HepG2 (cell line): ENCODE measurements at regions not wholly inside any gene's neighbourhood (a gene's known extent, or its start where the extent isn't known, plus 50 kb on each side); places are given as distances from the start of the nearest gene placed in this dataset.

ENCODE experiments used
- ATAC-seq: fragments of 200-7000 bp; cut with Tn5 transposase; 3 replicates; pipeline ENCODE4 v1.9.1; 2020; ENCODE audit warnings: mild to moderate bottlenecking, moderate library complexity
- BruUV-seq: library from RNA; stranded (reverse); fragments of 400-500 nt; replicated peaks from 2 replicates; lab custom pipeline; 2021; lab: Mats Ljungman, UMichigan
- CTCF ChIA-PET: fragments of 300-600 bp; formaldehyde crosslinking; extraction: SDS; loops from one replicate; lab custom pipeline; 2021; ENCODE audit warnings: low total read pairs, inconsistent platforms, low intra/inter-chr PET ratio; lab: Yijun Ruan, JAX
- POLR2A ChIA-PET: fragments of 350-600 bp; sonication (Branson Sonifier 250); formaldehyde crosslinking; loops from one replicate; lab custom pipeline; 2020; ENCODE audit warnings: antibody characterized with exemption, inconsistent platforms; lab: Yijun Ruan, JAX
- DNase-seq: peaks from one replicate; pipeline ENCODE4 v3.0.0-alpha.2; 2015; ENCODE audit warnings: low spot score
- FAIRE-seq: peaks from 3 replicates; lab custom pipeline; 2011; peaks lifted over from hg19 to GRCh38; lab: Jason Lieb, UNC
- H2AFZ ChIP-seq: one replicate; pipeline ENCODE4 v1.6.1; 2011; ENCODE audit warnings: low read length, inconsistent platforms
- H3K27ac ChIP-seq: fragments of 300-600 bp; 3 replicates; pipeline ENCODE4 v1.8.0; 2011; ENCODE audit warnings: mixed run types, mild to moderate bottlenecking, mixed read lengths, low read length, inconsistent platforms; ENCODE audit not compliant: insufficient read depth; ENCODE audit errors: extremely low read length
- H3K27me3 ChIP-seq, 2 experiments: fragments of 200-600 bp in 1 of 2; 2 replicates in 1 of 2; 3 replicates in 1 of 2; pipeline versions ENCODE4 v1.6.0 to v1.8.0; 2011; ENCODE audit warnings: low read length in 2 of 2, mild to moderate bottlenecking in 2 of 2, moderate library complexity in 2 of 2, inconsistent platforms in 1 of 2; ENCODE audit not compliant: insufficient read depth in 2 of 2, control insufficient read depth in 1 of 2
- H3K36me3 ChIP-seq, 2 experiments: fragments of 200-600 bp in 1 of 2; replicated peaks in 1 of 2; 2 replicates in 1 of 2; 3 replicates in 1 of 2; pipeline versions ENCODE4 v1.5.1 to v1.8.0; 2011; ENCODE audit warnings: low read length in 2 of 2, inconsistent platforms in 1 of 2; ENCODE audit not compliant: insufficient read depth in 2 of 2, control insufficient read depth in 1 of 2
- H3K4me1 ChIP-seq: 2 replicates; pipeline ENCODE4 v1.5.1; 2012; ENCODE audit warnings: low read length, inconsistent platforms; ENCODE audit not compliant: insufficient read depth
- H3K4me2 ChIP-seq: 2 replicates; pipeline ENCODE4 v1.6.0; 2011; ENCODE audit warnings: low read depth, low read length, inconsistent platforms
- H3K4me3 ChIP-seq, 3 experiments: fragments of 200-600 bp in 1 of 3; sonication (generic), shearing (Covaris generic) in 1 of 3; replicated peaks in 1 of 3; 2 replicates each; pipeline ENCODE4 v1.5.1; 2011 to 2016; ENCODE audit warnings: low read length in 3 of 3, inconsistent platforms in 2 of 3, low read depth in 2 of 3, mild to moderate bottlenecking in 2 of 3, control low read depth in 1 of 3, mixed read lengths in 1 of 3; ENCODE audit not compliant: insufficient read depth in 1 of 3
- H3K79me2 ChIP-seq: one replicate; pipeline ENCODE4 v1.6.1; 2011; ENCODE audit warnings: low read length, inconsistent platforms; ENCODE audit not compliant: insufficient read depth
- H3K9ac ChIP-seq: 2 replicates; pipeline ENCODE4 v1.6.0; 2011; ENCODE audit warnings: mild to moderate bottlenecking, low read depth, low read length, inconsistent platforms; ENCODE audit not compliant: insufficient read depth
- H3K9me3 ChIP-seq: 2 replicates; pipeline ENCODE4 v1.5.1; 2012; ENCODE audit warnings: mild to moderate bottlenecking, low read length
- H4K20me1 ChIP-seq: 2 replicates; pipeline ENCODE4 v1.6.0; 2011; ENCODE audit warnings: inconsistent platforms, mild to moderate bottlenecking, low read length, moderate library complexity; ENCODE audit not compliant: insufficient read depth
- FOXP1 ChIP-seq, 2 experiments: fragments of 450-650 bp in 1 of 2; IDR thresholded peaks; 2 replicates each; pipeline ENCODE4 v1.6.1; 2017 to 2018; ENCODE audit warnings: antibody characterized with exemption in 1 of 2
- GTF3A ChIP-seq: sonication (generic); formaldehyde crosslinking; conservative IDR thresholded peaks from 2 replicates; pipeline ENCODE4 v1.4.0; 2020; ENCODE audit warnings: mild to moderate bottlenecking, missing genetic modification reagents
- HMGXB3 ChIP-seq: sonication (generic); formaldehyde crosslinking; IDR thresholded peaks from 2 replicates; pipeline ENCODE4 v1.4.0; 2020; ENCODE audit warnings: missing genetic modification reagents, borderline replicate concordance
- MTA3 ChIP-seq: sonication (generic); formaldehyde crosslinking; IDR thresholded peaks from 2 replicates; pipeline ENCODE4 v1.4.0; 2020; ENCODE audit warnings: missing genetic modification reagents
- POGZ ChIP-seq: sonication (generic); formaldehyde crosslinking; IDR thresholded peaks from 2 replicates; pipeline ENCODE4 v1.4.0; 2020; ENCODE audit warnings: mild to moderate bottlenecking, missing genetic modification reagents
- TBX2 ChIP-seq: sonication (generic); formaldehyde crosslinking; IDR thresholded peaks from 2 replicates; pipeline ENCODE4 v1.5.0; 2020; ENCODE audit warnings: missing genetic modification reagents, mild to moderate bottlenecking, borderline replicate concordance
- ZBTB34 ChIP-seq: sonication (generic); formaldehyde crosslinking; IDR thresholded peaks from 2 replicates; pipeline ENCODE4 v1.8.0; 2022; ENCODE audit warnings: mild to moderate bottlenecking, missing genetic modification reagents
- ZBTB7B ChIP-seq: sonication (generic); formaldehyde crosslinking; IDR thresholded peaks from 2 replicates; pipeline ENCODE4 v1.4.0; 2020; ENCODE audit warnings: missing genetic modification reagents
- ZNF552 ChIP-seq: sonication (generic); formaldehyde crosslinking; IDR thresholded peaks from 2 replicates; pipeline ENCODE4 v1.9.0; 2022; ENCODE audit warnings: missing genetic modification reagents, mild to moderate bottlenecking, borderline replicate concordance
- ZNF569 ChIP-seq: sonication (generic); formaldehyde crosslinking; IDR thresholded peaks from 2 replicates; pipeline ENCODE4 v1.5.0; 2020; ENCODE audit warnings: mild to moderate bottlenecking, missing genetic modification reagents, moderate library complexity, borderline replicate concordance
- ZNF724P ChIP-seq: sonication (generic); formaldehyde crosslinking; IDR thresholded peaks from 2 replicates; pipeline ENCODE4 v1.8.0; 2022; ENCODE audit warnings: missing genetic modification reagents, borderline replicate concordance
- in situ Hi-C: cut with HindIII; loops from 2 replicates; pipeline ENCODE4 v1.10.0; 2017; ENCODE audit warnings: low pct_unique_long_range_greater_than_20kb; ENCODE audit not compliant: extremely low pct_ligation_motif_present
- intact Hi-C: fragments of 100-400 bp; cut with micrococcal nuclease; formaldehyde crosslinking; loops from one replicate; pipeline ENCODE4 v1.10.0; 2022; ENCODE audit not compliant: unreplicated experiment

- no TSS peak for BruUV-seq
- ATAC-seq (no peak), FAIRE-seq (no peak), DNase-seq (no peak)
- Histone ChIP-seq H3K4me2 (no peak overlapping the region), H3K79me2 (no peaks in the 10 kb centered on the region), H3K4me3 (no peak overlapping the region), H3K27me3 (peaks cover 0 to 6% of the 10 kb centered on the region in 2 experiments; a peak in 2 of 5 replicates), H2AFZ (no peak overlapping the region), H4K20me1 (no peaks in the 10 kb centered on the region), H3K27ac (no peak overlapping the region), H3K36me3 (no peaks in the 10 kb centered on the region), H3K9ac (no peak overlapping the region), H3K4me1 (no peaks in the 10 kb centered on the region), H3K9me3 (peaks cover 10% of the 10 kb centered on the region; the same call in 1 of the 2 replicates)
- POLR2A ChIA-PET: no interaction called here
- in situ Hi-C loops: no loop called here
- TF ChIP-seq MTA3 (CRISPR knock-in tag) (no peak), TBX2 (CRISPR knock-in tag) (no peak), ZBTB7B (CRISPR knock-in tag) (no peak), GTF3A (CRISPR knock-in tag) (no peak), ZBTB34 (CRISPR knock-in tag) (no peak), ZNF724P (CRISPR knock-in tag) (no peak), ZNF552 (CRISPR knock-in tag) (no peak), ZNF569 (CRISPR knock-in tag) (no peak), HMGXB3 (CRISPR knock-in tag) (no peak), FOXP1 (IDR thresholded peaks at IDR 0.05) (no peak), FOXP1 (CRISPR knock-in tag; IDR thresholded peaks at IDR 0.05) (no peak), POGZ (CRISPR knock-in tag) (no peak)
- intact Hi-C loops: no loop called here
- CTCF ChIA-PET: no interaction called here
Observed at GRCh38 chr10:70973275-70973674, 84.9 kb upstream of the PCBD1 start.
